Brain microvascular endothelial cell (primary cell): ENCODE measurements at regions not wholly inside any gene's neighbourhood (a gene's known extent, or its start where the extent isn't known, plus 50 kb on each side); places are given as distances from the start of the nearest gene placed in this dataset.
"Not testable (repeated sequence)": the region's sequence is repeated elsewhere in the genome, so short reads cannot be mapped to it uniquely, and the experiment has no call there.

Source experiments
- DNase-seq: peaks from one replicate; pipeline ENCODE4 v3.0.0-alpha.2; 2020
- H3K27ac ChIP-seq: fragments of 250-450 bp; sonication (Bioruptor Pico); 2 replicates; pipeline ENCODE4 v1.5.1; 2020; ENCODE audit warnings: mild to moderate bottlenecking, moderate library complexity
- H3K27me3 ChIP-seq: fragments of 250-450 bp; sonication (Bioruptor Pico); replicated peaks from 2 replicates; pipeline ENCODE4 v1.5.1; 2020; ENCODE audit warnings: mild to moderate bottlenecking
- H3K36me3 ChIP-seq: fragments of 250-450 bp; sonication (Bioruptor Pico); replicated peaks from 2 replicates; pipeline ENCODE4 v1.5.1; 2020; ENCODE audit warnings: mild to moderate bottlenecking
- H3K4me3 ChIP-seq: 2 replicates; pipeline ENCODE4 v1.5.1; 2011; ENCODE audit warnings: low read depth, mild to moderate bottlenecking, control low read depth, low read length, moderate library complexity
- CTCF ChIP-seq: IDR thresholded peaks from 2 replicates; pipeline ENCODE4 v1.5.1; 2011; ENCODE audit warnings: low read depth, mild to moderate bottlenecking, moderate library complexity, low read length, control low read depth, inconsistent platforms; ENCODE audit errors: missing control alignments
- in situ Hi-C: cut with HindIII; loops from 2 replicates; pipeline ENCODE4 v1.10.0; 2017; ENCODE audit warnings: low sequenced_read_pairs, low pct_ligation_motif_present

DNA sequence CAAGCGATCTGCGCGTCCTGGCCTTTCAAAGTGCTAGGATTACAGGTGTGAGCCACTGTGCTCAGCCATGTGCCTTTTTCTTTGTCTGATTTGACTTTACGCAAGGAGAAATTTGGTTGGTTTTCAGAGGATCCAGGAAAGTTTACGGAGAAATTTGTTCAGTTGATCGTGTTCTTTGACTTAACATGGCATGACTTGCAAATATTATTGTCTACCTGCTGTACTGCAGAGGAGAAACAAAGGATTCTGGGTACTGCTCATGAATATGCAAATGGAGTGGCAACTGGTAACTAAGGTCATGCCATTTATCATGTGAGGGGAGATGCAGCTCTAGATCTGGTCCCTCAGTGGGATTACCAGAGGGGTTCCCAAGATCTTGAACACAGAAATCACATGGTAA is 68.8 kb upstream of the CHD6 start:
- Histone ChIP-seq H3K27ac (no peak overlapping the region), H3K36me3 (no peaks in the 10 kb centered on the region), H3K4me3 (no peak overlapping the region), H3K27me3 (no peaks in the 10 kb centered on the region)
- DNase-seq, result no peak
- no peak for TF ChIP-seq CTCF
- in situ Hi-C loops, result no loop called here

DNA sequence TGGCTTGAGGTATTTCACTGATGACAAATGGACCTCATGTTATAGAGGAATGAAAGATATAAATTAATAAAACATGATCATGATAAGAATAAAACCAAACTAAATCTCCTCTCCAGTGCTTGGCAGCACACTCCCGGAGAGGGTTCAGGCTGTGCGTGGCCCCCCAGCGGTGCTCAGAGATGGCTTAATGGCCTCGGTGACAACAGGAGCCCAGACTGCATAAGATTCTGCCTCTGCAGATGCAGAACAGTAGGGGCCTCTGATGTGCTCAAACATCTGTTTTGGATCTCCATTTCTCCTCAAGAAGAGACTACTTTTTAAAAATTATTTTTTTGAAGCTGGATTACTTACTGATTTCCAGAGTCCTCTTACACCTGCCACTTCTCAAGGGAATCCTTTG is 67.0 kb upstream of the CHD6 start:
- DNase-seq, in situ Hi-C loops, H3K36me3 ChIP-seq, H3K27ac ChIP-seq, H3K4me3 ChIP-seq, H3K27me3 ChIP-seq: not testable (repeated sequence)

DNA sequence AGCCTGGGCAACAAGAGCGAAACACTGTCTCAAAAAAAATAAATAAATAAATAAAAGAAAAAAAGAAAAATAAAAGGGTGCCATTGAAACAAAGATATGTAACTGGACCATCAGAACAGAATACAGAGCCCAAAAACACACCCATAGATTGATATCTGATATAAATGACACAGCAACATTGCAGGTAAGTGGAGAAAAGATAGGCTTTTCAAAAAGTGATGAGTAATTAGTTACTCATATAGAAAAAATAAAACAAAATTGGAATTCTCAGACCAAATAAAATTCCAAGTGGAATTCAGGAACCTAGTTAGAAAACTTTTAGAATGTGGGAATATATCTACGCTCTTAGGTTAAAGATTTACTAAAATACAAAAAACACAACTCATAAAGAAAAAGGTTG is 60.6 kb upstream of the CHD6 start:
- Histone ChIP-seq H3K4me3 (no peak overlapping the region), H3K27me3 (no peaks in the 10 kb centered on the region), H3K36me3 (no peaks in the 10 kb centered on the region), H3K27ac (no peak overlapping the region)
- in situ Hi-C loops, result no loop called here
- TF ChIP-seq CTCF, result no peak
- no peak for DNase-seq

GRCh38 chr20:41672282-41672681 is 54.1 kb upstream of the CHD6 start:
- in situ Hi-C loops, result no loop called here

GRCh38 chr20:41671143-41671542 is 53.0 kb upstream of the CHD6 start:
- Histone ChIP-seq H3K27ac (no peak overlapping the region), H3K4me3 (no peak overlapping the region), H3K36me3 (no peaks in the 10 kb centered on the region), H3K27me3 (no peaks in the 10 kb centered on the region)
- TF ChIP-seq CTCF, result no peak
- no peak for DNase-seq
- in situ Hi-C loops, result no loop called here

More at GRCh38 chr20:41672282-41672681, 54.1 kb upstream of the CHD6 start:
- H3K4me3 ChIP-seq, result no peak overlapping the region
- no peak overlapping the region for H3K27ac ChIP-seq
- no peaks in the 10 kb centered on the region for H3K27me3 ChIP-seq
- no peak for DNase-seq
- no peaks in the 10 kb centered on the region for H3K36me3 ChIP-seq
- TF ChIP-seq CTCF, result no peak

- Histone ChIP-seq H3K36me3 (no peaks in the 10 kb centered on the region), H3K27ac (no peak overlapping the region), H3K27me3 (no peaks in the 10 kb centered on the region), H3K4me3 (no peak overlapping the region)
- in situ Hi-C loops, result no loop called here
- no peak for DNase-seq
- no peak for TF ChIP-seq CTCF
These were observed 52.5 kb upstream of the CHD6 start for GRCh38 chr20:41670631-41671030.
